ENCODE measurements at regions not wholly inside any gene's neighbourhood (a gene's known extent, or its start where the extent isn't known, plus 50 kb on each side); places are given as distances from the start of the nearest gene placed in this dataset.

DNA sequence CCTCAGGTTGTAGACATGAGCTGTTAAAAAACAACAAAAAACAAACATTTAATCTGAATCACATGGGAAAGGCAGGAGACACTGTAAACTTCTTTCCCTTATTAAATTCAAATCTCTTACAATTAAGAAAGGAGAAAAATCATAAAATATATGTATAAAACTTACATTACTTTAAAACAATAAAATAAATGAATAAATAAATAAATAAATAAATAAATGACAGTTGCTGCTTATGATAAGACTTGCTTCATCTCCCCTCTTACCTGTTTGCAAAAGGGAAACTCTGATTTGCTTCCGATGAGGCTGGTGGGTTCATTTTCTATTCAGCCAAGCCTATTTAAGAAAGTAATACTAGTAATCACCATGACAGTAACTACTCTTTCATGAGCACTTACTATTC, 353.4 kb upstream of the TBL1XR1 start:
- TF ChIP-seq, protein P1, sequence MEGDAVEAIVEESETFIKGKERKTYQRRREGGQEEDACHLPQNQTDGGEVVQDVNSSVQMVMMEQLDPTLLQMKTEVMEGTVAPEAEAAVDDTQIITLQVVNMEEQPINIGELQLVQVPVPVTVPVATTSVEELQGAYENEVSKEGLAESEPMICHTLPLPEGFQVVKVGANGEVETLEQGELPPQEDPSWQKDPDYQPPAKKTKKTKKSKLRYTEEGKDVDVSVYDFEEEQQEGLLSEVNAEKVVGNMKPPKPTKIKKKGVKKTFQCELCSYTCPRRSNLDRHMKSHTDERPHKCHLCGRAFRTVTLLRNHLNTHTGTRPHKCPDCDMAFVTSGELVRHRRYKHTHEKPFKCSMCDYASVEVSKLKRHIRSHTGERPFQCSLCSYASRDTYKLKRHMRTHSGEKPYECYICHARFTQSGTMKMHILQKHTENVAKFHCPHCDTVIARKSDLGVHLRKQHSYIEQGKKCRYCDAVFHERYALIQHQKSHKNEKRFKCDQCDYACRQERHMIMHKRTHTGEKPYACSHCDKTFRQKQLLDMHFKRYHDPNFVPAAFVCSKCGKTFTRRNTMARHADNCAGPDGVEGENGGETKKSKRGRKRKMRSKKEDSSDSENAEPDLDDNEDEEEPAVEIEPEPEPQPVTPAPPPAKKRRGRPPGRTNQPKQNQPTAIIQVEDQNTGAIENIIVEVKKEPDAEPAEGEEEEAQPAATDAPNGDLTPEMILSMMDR (conservative IDR thresholded peaks at IDR 0.05; ENCODE audit: low read depth, low read length): no peak
- H3K4me3 ChIP-seq (ENCODE audit: low read depth, low read length): no peak overlapping the region
- no peak for DNase-seq (ENCODE audit: low read depth)

DNA sequence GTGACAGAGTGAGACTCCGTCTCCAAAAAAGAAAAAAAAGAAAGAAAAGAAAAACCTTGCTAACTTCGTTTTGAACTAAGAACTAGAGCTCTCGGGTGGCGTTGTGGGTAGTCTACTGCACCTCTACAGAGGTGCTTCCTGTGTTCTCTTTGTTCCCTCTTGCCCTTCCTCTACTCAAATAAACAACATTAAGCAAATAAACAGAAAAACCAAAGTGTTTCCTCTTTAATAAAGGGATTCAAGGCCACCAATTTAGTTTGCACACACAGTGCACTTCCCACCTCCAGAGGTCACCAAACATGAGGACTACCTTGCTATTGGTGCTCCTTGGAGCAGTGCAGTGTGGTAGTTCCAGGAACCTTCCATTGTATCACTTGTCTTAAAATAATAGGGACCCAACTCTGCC, 354.2 kb upstream of the TBL1XR1 start:
- TF ChIP-seq, protein P1 (conservative IDR thresholded peaks at IDR 0.05; ENCODE audit: low read depth, low read length): no peak
- DNase-seq (ENCODE audit: low read depth): no peak
- H3K4me3 ChIP-seq (ENCODE audit: low read depth, low read length): no peak overlapping the region

DNA sequence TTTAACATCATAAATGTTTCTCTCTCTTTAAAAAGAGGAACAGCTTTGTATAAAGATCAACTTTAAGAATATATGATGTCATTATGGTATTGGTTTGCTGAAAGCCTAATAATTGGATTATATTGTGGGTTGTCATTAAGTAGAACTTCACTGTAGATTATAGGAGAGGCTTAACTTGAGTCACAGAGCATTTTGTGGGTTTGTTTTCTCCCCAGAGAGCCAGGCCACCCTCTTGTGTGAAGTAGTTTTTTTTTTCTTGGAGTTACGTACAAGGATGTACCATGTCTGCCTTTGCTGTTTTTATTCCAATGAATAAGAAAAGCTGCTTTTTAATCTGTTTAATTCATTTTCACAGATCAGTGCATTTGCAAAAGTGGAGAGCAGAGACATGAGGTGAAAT, 354.8 kb upstream of the TBL1XR1 start:
- DNase-seq (ENCODE audit: low read depth): no peak
- H3K4me3 ChIP-seq (ENCODE audit: low read depth, low read length): no peak overlapping the region
- TF ChIP-seq, protein P1 (conservative IDR thresholded peaks at IDR 0.05; ENCODE audit: low read depth, low read length): no peak

DNA sequence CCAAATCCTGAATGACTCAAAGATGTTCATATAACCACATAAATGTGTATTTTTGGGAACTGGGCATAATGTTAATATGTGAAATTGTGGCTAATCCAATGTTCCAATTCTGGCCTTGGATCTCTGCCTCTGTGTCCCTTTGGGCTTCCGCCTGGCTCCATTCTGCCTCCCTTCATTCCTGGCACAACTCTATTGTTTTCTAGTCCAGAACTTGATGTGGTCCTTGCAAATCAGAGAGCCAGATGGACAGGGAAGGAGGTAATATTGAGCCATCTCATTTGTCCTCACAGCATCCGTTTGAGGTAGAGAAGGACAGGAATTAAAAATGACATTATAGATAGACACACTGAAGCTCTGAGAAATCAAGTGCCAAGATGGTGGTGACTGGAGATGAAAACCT, 355.7 kb upstream of the TBL1XR1 start:
- TF ChIP-seq, protein P1 (conservative IDR thresholded peaks at IDR 0.05; ENCODE audit: low read depth, low read length): no peak
- H3K4me3 ChIP-seq (ENCODE audit: low read depth, low read length): no peak overlapping the region
- no peak for DNase-seq (ENCODE audit: low read depth)

DNA sequence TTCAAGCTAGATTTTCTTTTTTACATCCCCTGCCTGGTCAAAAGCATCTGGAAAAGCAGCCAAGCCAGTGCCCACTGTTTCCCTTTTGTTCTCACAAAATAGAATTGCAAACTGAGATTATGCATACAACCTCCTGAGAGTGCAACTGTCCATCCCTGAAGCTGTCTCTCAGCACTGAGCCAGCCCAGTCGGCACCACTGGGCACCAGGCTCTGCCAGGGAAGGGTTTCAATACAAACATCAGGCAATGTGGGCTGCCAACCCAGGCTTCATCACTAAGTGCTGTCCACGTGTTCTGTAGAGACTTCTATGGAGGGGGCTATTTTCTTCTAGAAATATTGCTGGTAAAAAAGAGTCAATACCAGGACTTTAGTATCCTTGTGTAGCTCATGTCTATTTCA, 356.3 kb upstream of the TBL1XR1 start:
- TF ChIP-seq, protein P1 (conservative IDR thresholded peaks at IDR 0.05; ENCODE audit: low read depth, low read length): no peak
- no peak for DNase-seq (ENCODE audit: low read depth)
- no peak overlapping the region for H3K4me3 ChIP-seq (ENCODE audit: low read depth, low read length)

DNA sequence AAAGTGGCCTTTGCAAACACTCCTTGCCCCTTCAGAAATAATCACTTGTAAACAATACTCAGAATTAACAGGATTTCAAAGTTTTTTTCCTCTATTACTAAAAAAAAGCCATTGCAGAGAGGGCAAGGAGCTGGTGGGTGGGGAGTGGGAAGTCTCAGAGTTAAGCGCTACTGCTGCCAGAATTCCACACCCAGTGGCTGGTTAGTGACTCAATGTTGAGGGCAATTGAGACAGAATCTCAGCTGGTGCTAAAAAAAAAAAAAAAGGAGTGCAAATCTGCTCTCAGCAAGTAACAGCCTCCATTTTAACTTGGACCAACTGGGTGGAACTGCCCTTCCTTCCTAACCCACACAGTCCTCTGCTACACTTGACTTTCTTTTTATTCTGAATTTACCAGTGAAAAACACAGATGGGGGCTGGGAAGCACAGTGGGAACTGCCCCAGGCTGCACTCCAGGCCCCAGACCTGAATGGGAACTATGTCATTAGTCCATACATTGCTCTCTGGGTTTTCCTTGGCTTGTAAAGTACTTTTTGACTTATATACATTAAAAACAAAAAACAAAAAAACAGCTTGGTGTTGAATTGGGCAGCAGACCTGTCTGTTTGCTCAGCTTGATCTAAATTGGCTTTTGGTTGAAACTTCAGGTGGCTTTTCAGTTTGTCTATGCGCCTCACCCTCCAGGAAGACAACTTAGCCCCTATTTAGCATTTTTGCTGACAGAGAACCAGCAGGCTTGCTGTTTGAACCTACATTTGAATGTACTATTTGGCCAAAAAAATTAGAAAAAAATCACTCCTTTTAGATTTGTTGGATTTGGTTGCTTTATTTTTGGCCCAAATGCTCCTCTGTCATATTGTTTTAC, 357.8 kb upstream of the TBL1XR1 start:
- H3K4me3 ChIP-seq (ENCODE audit: low read depth, low read length): no peak overlapping the region
- DNase-seq (ENCODE audit: low read depth): peak; percentile 78
- TF ChIP-seq, protein P1 (conservative IDR thresholded peaks at IDR 0.05; ENCODE audit: low read depth, low read length): no peak

DNA sequence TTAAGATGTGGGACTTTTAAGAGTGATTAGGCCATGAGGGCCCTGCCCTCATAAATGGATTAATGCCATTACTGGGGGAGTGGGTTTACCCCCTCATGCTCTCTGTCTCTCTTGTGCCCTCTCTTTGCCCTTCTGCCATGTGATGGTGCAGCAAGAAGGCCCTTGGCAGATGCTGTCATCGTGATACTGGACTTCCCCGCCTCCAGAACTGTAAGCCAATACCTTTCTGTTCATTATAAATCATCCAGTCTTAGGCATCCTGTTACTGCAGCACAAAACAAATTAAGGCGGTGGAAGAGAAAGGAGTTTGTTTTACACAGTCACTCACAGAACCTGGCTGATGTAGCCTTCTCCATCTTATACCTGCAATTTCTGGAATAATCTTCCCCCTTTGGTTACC, 360.3 kb upstream of the TBL1XR1 start:
- TF ChIP-seq, protein P1 (conservative IDR thresholded peaks at IDR 0.05; ENCODE audit: low read depth, low read length): no peak
- H3K4me3 ChIP-seq (ENCODE audit: low read depth, low read length): no peak overlapping the region
- no peak for DNase-seq (ENCODE audit: low read depth)

Data from choroid plexus epithelial cell (primary cell).